B cell (primary cell): ENCODE measurements at regions not wholly inside any gene's neighbourhood (a gene's known extent, or its start where the extent isn't known, plus 50 kb on each side); places are given as distances from the start of the nearest gene placed in this dataset.

Experiments used
- ATAC-seq: fragments of 200-7000 bp; cut with Tn5 transposase; one replicate; pipeline ENCODE4 v1.10.0; 2021; ENCODE audit warnings: low read depth, mild to moderate bottlenecking, moderate number of reproducible peaks, moderate library complexity
- CTCF ChIA-PET: fragments of 350-600 bp; sonication (Branson Sonifier 250); formaldehyde crosslinking; loops from one replicate; lab custom pipeline; 2021; ENCODE audit warnings: antibody characterized with exemption, inconsistent platforms; lab: Charles Lee
- POLR2A ChIA-PET: fragments of 350-600 bp; sonication (Branson Sonifier 250); formaldehyde crosslinking; loops from one replicate; lab custom pipeline; 2021; ENCODE audit warnings: antibody characterized with exemption; lab: Charles Lee
- DNase-seq: peaks from one replicate; pipeline ENCODE4 v3.0.0; 2013
- H2AFZ ChIP-seq: 2 replicates; pipeline ENCODE4 v1.6.1; 2012; ENCODE audit warnings: mild to moderate bottlenecking, low read depth, low read length; ENCODE audit not compliant: insufficient read depth, poor library complexity, severe bottlenecking
- H3K27ac ChIP-seq, 2 donors: 1 replicate in 1 of 2; 2 replicates in 1 of 2; pipeline ENCODE4 v1.5.1; 2012 to 2013; ENCODE audit warnings: low read length in 2 of 2, mild to moderate bottlenecking in 2 of 2, moderate library complexity in 1 of 2
- H3K27me3 ChIP-seq, 4 experiments: fragments of 200-600 bp in 1 of 4; sonication (generic) in 1 of 4; replicated peaks in 1 of 4; 1 replicate in 2 of 4; 2 replicates in 2 of 4; pipeline versions ENCODE4 v1.6.1 to v1.7.0; 2013 to 2016; ENCODE audit warnings: low read length in 3 of 4, mild to moderate bottlenecking in 2 of 4, mixed read lengths in 1 of 4, moderate library complexity in 1 of 4; ENCODE audit not compliant: insufficient read depth in 4 of 4, control insufficient read depth in 3 of 4; ENCODE audit errors: control extremely low read depth in 1 of 4
- H3K36me3 ChIP-seq, 2 experiments: replicated peaks in 1 of 2; 1 replicate in 1 of 2; 2 replicates in 1 of 2; pipeline versions ENCODE4 v1.6.1 to v1.7.1; 2013; ENCODE audit warnings: low read length in 1 of 2; ENCODE audit not compliant: insufficient read depth in 2 of 2, control insufficient read depth in 1 of 2; ENCODE audit errors: control extremely low read depth in 1 of 2, extremely low read depth in 1 of 2
- H3K4me1 ChIP-seq, 2 donors: fragments of 200-600 bp in 1 of 2; sonication (generic) in 1 of 2; 1 replicate in 1 of 2; 2 replicates in 1 of 2; pipeline versions ENCODE4 v1.5.1 to v1.6.1; 2013 to 2017; ENCODE audit warnings: low read length in 2 of 2; ENCODE audit not compliant: control insufficient read depth in 2 of 2, insufficient read depth in 2 of 2
- H3K4me2 ChIP-seq: replicated peaks from 2 replicates; pipeline ENCODE3; 2012; ENCODE audit warnings: mild to moderate bottlenecking, low read depth, low read length; ENCODE audit not compliant: poor library complexity, severe bottlenecking
- H3K4me3 ChIP-seq, 5 experiments: fragments of 200-600 bp in 1 of 5; sonication (generic) in 1 of 5; 1 replicate in 3 of 5; 2 replicates in 2 of 5; pipeline versions ENCODE4 v1.5.1 to v1.7.0; 2011 to 2016; ENCODE audit warnings: low read length in 4 of 5, mild to moderate bottlenecking in 4 of 5, low read depth in 2 of 5, control low read depth in 1 of 5, moderate library complexity in 1 of 5; ENCODE audit not compliant: insufficient read depth in 1 of 5; ENCODE audit errors: control extremely low read depth in 1 of 5, extremely low read depth in 1 of 5
- H3K79me2 ChIP-seq: fragments of 200-600 bp; sonication (generic); one replicate; pipeline ENCODE4 v1.6.0; 2016; ENCODE audit warnings: low read length; ENCODE audit not compliant: control insufficient read depth, insufficient read depth
- H3K9ac ChIP-seq: fragments of 200-600 bp; sonication (generic); 2 replicates; pipeline ENCODE4 v1.6.1; 2017; ENCODE audit warnings: mild to moderate bottlenecking, low read length, moderate library complexity
- H3K9me3 ChIP-seq, 3 donors: one replicate each; pipeline versions ENCODE4 v1.6.1 to v1.7.1; 2013; ENCODE audit warnings: low read length in 2 of 3; ENCODE audit not compliant: control insufficient read depth in 2 of 3, insufficient read depth in 1 of 3; ENCODE audit errors: control extremely low read depth in 1 of 3
- H4K20me1 ChIP-seq: 2 replicates; pipeline ENCODE4 v1.6.0; 2012; ENCODE audit warnings: mild to moderate bottlenecking, low read length; ENCODE audit not compliant: insufficient read depth, control insufficient read depth, poor library complexity, severe bottlenecking
- H3K27ac Mint-ChIP-seq: one replicate; pipeline ENCODE4 v1.8.0; 2021; ENCODE audit warnings: mixed read lengths
- H3K27me3 Mint-ChIP-seq: one replicate; pipeline ENCODE4 v1.8.0; 2021; ENCODE audit warnings: mixed read lengths
- H3K4me1 Mint-ChIP-seq: one replicate; pipeline ENCODE4 v1.8.0; 2021; ENCODE audit warnings: mixed read lengths
- H3K4me3 Mint-ChIP-seq: one replicate; pipeline ENCODE4 v1.8.0; 2021; ENCODE audit warnings: mixed read lengths
- H3K9me3 Mint-ChIP-seq: one replicate; pipeline ENCODE4 v1.8.0; 2022; ENCODE audit warnings: mixed read lengths; ENCODE audit not compliant: insufficient read depth
- EZH2 ChIP-seq: IDR thresholded peaks from 2 replicates; pipeline ENCODE4 v1.6.1; 2012; ENCODE audit warnings: borderline replicate concordance, low read depth, mild to moderate bottlenecking, moderate library complexity, low read length; ENCODE audit not compliant: insufficient read depth, poor library complexity, severe bottlenecking
- WGBS: methylation state at CpG from one replicate; pipeline ENCODE4 v1.1.5; 2013; ENCODE audit warnings: missing lambda C conversion rate; ENCODE audit not compliant: insufficient coverage; 5-methylcytosine and 5-hydroxymethylcytosine counted together
- intact Hi-C: fragments of 100-400 bp; cut with micrococcal nuclease; formaldehyde crosslinking; loops from one replicate; pipeline ENCODE4 v1.10.0; 2022
- TF ChIP-seq, protein P1 (sequence below): fragments of 200-600 bp; IDR thresholded peaks from one replicate; pipeline ENCODE4 v1.8.0; 2022; ENCODE audit warnings: antibody characterized with exemption, mild to moderate bottlenecking

DNA sequence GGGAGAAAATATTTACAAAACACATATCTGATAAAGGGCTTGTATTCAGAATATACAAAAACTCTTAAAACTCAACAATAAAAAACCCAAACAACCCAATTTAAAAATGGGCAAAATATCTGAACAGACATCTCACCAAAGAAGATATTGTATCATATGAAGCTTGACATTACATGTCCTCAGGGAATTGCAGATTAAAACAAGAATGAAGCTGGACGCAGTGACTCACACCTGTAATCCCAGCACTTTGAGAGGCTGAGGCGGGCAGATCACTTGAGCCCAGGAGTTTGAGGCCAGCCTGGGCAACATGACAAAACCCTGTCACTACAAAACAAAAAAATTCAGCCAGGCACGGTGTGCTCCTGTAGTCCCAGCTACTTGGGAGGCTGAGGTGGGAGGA, 135.4 kb upstream of the AKIRIN2 start:
- DNase-seq, result no peak
- H3K4me3 Mint-ChIP-seq, result no peak overlapping the region
- no peaks in the 10 kb centered on the region for H3K27me3 ChIP-seq
- 87% methylated on average over 3 of the region's 3 CpGs for WGBS
- POLR2A ChIA-PET, result no interaction called here
- peaks cover 0 to 5% (median 2%) of the 10 kb centered on the region in 3 donors for H3K9me3 ChIP-seq
- H3K4me1 ChIP-seq, result peaks cover 2 to 3% of the 10 kb centered on the region in 2 donors
- H3K36me3 ChIP-seq, result no peaks in the 10 kb centered on the region
- no peaks in the 10 kb centered on the region for H4K20me1 ChIP-seq
- H3K4me1 Mint-ChIP-seq, result peaks cover 1% of the 10 kb centered on the region
- H2AFZ ChIP-seq, result no peak overlapping the region
- no peak overlapping the region for H3K4me3 ChIP-seq
- intact Hi-C loops, result no loop called here
- ATAC-seq, result no peak
- no peak overlapping the region for H3K4me2 ChIP-seq
- no peaks in the 10 kb centered on the region for H3K9me3 Mint-ChIP-seq
- no peak overlapping the region for H3K9ac ChIP-seq
- H3K27ac Mint-ChIP-seq, result no peak overlapping the region
- CTCF ChIA-PET, result interaction anchor here (1.6 to 9.9 kb wide), 2 partner anchors 11 to 94 kb away, joined by 3 to 72 read pairs; no protein-coding TSS in a partner anchor
- no peaks in the 10 kb centered on the region for H3K79me2 ChIP-seq
- TF ChIP-seq, protein P1, sequence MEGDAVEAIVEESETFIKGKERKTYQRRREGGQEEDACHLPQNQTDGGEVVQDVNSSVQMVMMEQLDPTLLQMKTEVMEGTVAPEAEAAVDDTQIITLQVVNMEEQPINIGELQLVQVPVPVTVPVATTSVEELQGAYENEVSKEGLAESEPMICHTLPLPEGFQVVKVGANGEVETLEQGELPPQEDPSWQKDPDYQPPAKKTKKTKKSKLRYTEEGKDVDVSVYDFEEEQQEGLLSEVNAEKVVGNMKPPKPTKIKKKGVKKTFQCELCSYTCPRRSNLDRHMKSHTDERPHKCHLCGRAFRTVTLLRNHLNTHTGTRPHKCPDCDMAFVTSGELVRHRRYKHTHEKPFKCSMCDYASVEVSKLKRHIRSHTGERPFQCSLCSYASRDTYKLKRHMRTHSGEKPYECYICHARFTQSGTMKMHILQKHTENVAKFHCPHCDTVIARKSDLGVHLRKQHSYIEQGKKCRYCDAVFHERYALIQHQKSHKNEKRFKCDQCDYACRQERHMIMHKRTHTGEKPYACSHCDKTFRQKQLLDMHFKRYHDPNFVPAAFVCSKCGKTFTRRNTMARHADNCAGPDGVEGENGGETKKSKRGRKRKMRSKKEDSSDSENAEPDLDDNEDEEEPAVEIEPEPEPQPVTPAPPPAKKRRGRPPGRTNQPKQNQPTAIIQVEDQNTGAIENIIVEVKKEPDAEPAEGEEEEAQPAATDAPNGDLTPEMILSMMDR, result no peak
- no peak for TF ChIP-seq EZH2
- no peak overlapping the region for H3K27ac ChIP-seq
- H3K27me3 Mint-ChIP-seq, result no peaks in the 10 kb centered on the region

DNA sequence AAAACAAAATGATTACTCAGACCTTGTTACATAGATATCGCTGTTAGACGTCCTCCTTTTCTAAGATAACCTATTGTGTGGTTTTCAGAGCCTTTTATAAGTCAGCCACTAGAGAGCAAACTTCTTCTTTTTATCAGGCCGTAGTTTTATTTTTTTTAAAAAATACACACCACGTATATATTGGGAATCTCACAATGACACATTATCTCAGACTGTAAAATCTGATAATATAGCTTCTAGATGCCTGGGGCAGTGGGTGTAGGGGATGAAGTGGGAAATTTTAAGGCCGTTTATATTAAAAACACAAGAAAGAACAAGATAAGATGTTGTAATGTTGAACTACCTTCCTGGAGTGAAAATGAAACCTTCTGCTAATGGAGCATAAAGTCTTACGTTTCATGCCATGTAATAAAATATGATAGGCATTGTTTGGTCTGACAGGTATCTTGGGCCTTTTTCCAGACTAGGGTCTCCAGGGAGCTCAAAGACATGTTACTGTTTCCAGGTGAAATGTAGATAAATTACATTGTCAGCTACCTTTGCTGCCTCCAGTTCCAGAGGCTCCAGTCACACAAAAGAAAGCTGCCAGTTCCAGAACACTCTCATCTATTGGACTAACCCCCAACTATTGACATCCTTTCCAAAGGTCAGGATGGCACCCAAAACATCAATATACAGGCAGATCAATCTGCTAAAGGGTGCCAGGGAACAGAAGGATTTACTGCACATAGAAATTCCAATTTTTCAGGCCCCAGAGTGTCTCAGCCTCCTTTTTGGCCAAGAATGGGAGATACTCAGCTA, 130.2 kb upstream of the AKIRIN2 start:
- H3K9me3 ChIP-seq, result no peaks in the 10 kb centered on the region
- TF ChIP-seq, protein P1, result peak; percentile 76
- no peak for TF ChIP-seq EZH2
- peak overlapping the region; percentile 79 for H2AFZ ChIP-seq
- peaks cover 14% of the 10 kb centered on the region for H3K4me1 Mint-ChIP-seq
- H3K4me3 ChIP-seq, result peak overlapping the region; percentile 42 to 81 (median 64)
- peaks cover 6 to 7% of the 10 kb centered on the region in 2 donors for H3K4me1 ChIP-seq
- ChIA-PET CTCF (interaction anchor here (0.6 to 9.9 kb wide), 48 partner anchors 10 to 1038 kb away, joined by 3 to 83 read pairs (median 4); partner anchors contain the start of gene AKIRIN2), POLR2A (interaction anchor here (0.9 kb wide), 1 partner anchor 131 kb away, joined by 3 read pairs; no protein-coding TSS in a partner anchor)
- peak; percentile 73 for DNase-seq
- H3K4me3 Mint-ChIP-seq, result peak overlapping the region; percentile 89
- H3K36me3 ChIP-seq, result no peaks in the 10 kb centered on the region
- peak overlapping the region; percentile 78 for H3K27ac Mint-ChIP-seq
- intact Hi-C loops, result loop anchor here (1.0 to 2.0 kb wide), 7 partner anchors 93 to 1038 kb away; no protein-coding TSS in a partner anchor
- H4K20me1 ChIP-seq, result no peaks in the 10 kb centered on the region
- no peaks in the 10 kb centered on the region for H3K27me3 ChIP-seq
- H3K27me3 Mint-ChIP-seq, result no peaks in the 10 kb centered on the region
- ATAC-seq, result peak; percentile 74
- H3K9me3 Mint-ChIP-seq, result no peaks in the 10 kb centered on the region
- peak overlapping the region; percentile 73 for H3K4me2 ChIP-seq
- WGBS, result 0% methylated on average over 1 of the region's 6 CpGs
- H3K27ac ChIP-seq, result peak overlapping the region; percentile 74 to 89
- H3K9ac ChIP-seq, result peak overlapping the region; percentile 77
- H3K79me2 ChIP-seq, result no peaks in the 10 kb centered on the region
